Panc1 (cell line): ENCODE measurements at regions not wholly inside any gene's neighbourhood (a gene's known extent, or its start where the extent isn't known, plus 50 kb on each side); places are given as distances from the start of the nearest gene placed in this dataset.

ENCODE experiments used
- ATAC-seq: fragments of 200-7000 bp; cut with Tn5 transposase; 2 replicates; pipeline ENCODE4 v1.9.1; 2020; ENCODE audit warnings: mild to moderate bottlenecking, moderate library complexity
- BruUV-seq: library from RNA; stranded (reverse); fragments of 400-500 nt; replicated peaks from 2 replicates; lab custom pipeline; 2021; lab: Mats Ljungman, UMichigan
- CTCF ChIA-PET: fragments of 300-600 bp; sonication (Branson Sonifier 250); formaldehyde crosslinking; loops from one replicate; lab custom pipeline; 2022; ENCODE audit warnings: antibody characterized with exemption; lab: Charles Lee
- POLR2A ChIA-PET: fragments of 300-600 bp; sonication (Branson Sonifier 250); formaldehyde crosslinking; loops from one replicate; lab custom pipeline; 2022; ENCODE audit warnings: antibody characterized with exemption; lab: Charles Lee
- DNase-seq: peaks from one replicate; pipeline ENCODE4 v3.0.0-alpha.2; 2010; ENCODE audit warnings: low read depth, low spot score
- H3K27ac ChIP-seq: 2 replicates; pipeline ENCODE4 v1.5.1; 2011; ENCODE audit warnings: mild to moderate bottlenecking, low read length, inconsistent platforms
- H3K27me3 ChIP-seq: fragments of 200-500 bp; sonication (Bioruptor generic); 2 replicates; pipeline ENCODE4 v1.6.0; 2014; ENCODE audit warnings: low read length, inconsistent platforms; ENCODE audit not compliant: control insufficient read depth, insufficient read depth
- H3K36me3 ChIP-seq: fragments of 200-500 bp; sonication (Bioruptor generic); 2 replicates; pipeline ENCODE4 v1.5.1; 2014; ENCODE audit warnings: inconsistent platforms, mild to moderate bottlenecking, low read length, moderate library complexity; ENCODE audit not compliant: control insufficient read depth, insufficient read depth
- H3K4me1 ChIP-seq: 2 replicates; pipeline ENCODE4 v1.5.1; 2011; ENCODE audit warnings: inconsistent platforms, mild to moderate bottlenecking, low read length, moderate library complexity; ENCODE audit not compliant: control insufficient read depth, insufficient read depth
- H3K4me3 ChIP-seq, 2 experiments: 2 replicates each; pipeline ENCODE4 v1.5.1; 2011 to 2012; ENCODE audit warnings: low read depth in 2 of 2, low read length in 2 of 2, mild to moderate bottlenecking in 2 of 2, inconsistent platforms in 1 of 2, moderate library complexity in 1 of 2
- H3K9me3 ChIP-seq: fragments of 200-500 bp; sonication (Bioruptor generic); 2 replicates; pipeline ENCODE4 v1.5.1; 2014; ENCODE audit warnings: low read depth, mild to moderate bottlenecking, inconsistent platforms, low read length, moderate library complexity; ENCODE audit not compliant: control insufficient read depth, insufficient read depth
- POLR2AphosphoS5 ChIP-seq: IDR thresholded peaks from 2 replicates; pipeline ENCODE4 v1.6.1; 2012; ENCODE audit warnings: mild to moderate bottlenecking, low read depth, low read length, moderate library complexity
- REST ChIP-seq, 2 experiments: IDR thresholded peaks; 2 replicates each; pipeline ENCODE4 v1.6.1; 2011 to 2012; ENCODE audit warnings: low read depth in 2 of 2, control low read depth in 1 of 2, low read length in 1 of 2, mild to moderate bottlenecking in 1 of 2, moderate library complexity in 1 of 2; ENCODE audit not compliant: insufficient read depth in 1 of 2
- SIN3A ChIP-seq: IDR thresholded peaks from 2 replicates; pipeline ENCODE4 v1.6.1; 2012; ENCODE audit warnings: low read depth, mild to moderate bottlenecking, low read length, moderate library complexity, borderline replicate concordance; ENCODE audit not compliant: insufficient read depth
- TCF7L2 ChIP-seq: IDR thresholded peaks from 2 replicates; pipeline ENCODE4 v1.6.1; 2011; ENCODE audit warnings: mild to moderate bottlenecking, low read depth, low read length, inconsistent platforms
- in situ Hi-C: cut with HindIII; loops from 2 replicates; pipeline ENCODE4 v1.10.0; 2016; ENCODE audit warnings: low sequenced_read_pairs, low pct_unique_long_range_greater_than_20kb
- intact Hi-C: fragments of 100-400 bp; cut with micrococcal nuclease; formaldehyde crosslinking; loops from one replicate; pipeline ENCODE4 v1.10.0; 2022; ENCODE audit not compliant: unreplicated experiment
- TF ChIP-seq, protein P1 (sequence below): fragments of 450-650 bp; IDR thresholded peaks from 2 replicates; pipeline ENCODE4 v1.5.1; 2017; ENCODE audit warnings: mild to moderate bottlenecking

GRCh38 chr13:82850644-82851043, 1031.6 kb downstream of the SLITRK1 start:
- in situ Hi-C loops, result no loop called here
- Histone ChIP-seq H3K4me3 (no peak overlapping the region), H3K27ac (no peak overlapping the region), H3K4me1 (no peaks in the 10 kb centered on the region), H3K27me3 (no peaks in the 10 kb centered on the region), H3K36me3 (no peaks in the 10 kb centered on the region), H3K9me3 (no peaks in the 10 kb centered on the region)
- no TSS peak for BruUV-seq
- DNase-seq (no peak), ATAC-seq (no peak)
- CTCF ChIA-PET, result no interaction called here
- intact Hi-C loops, result no loop called here
- TF ChIP-seq, protein P1, sequence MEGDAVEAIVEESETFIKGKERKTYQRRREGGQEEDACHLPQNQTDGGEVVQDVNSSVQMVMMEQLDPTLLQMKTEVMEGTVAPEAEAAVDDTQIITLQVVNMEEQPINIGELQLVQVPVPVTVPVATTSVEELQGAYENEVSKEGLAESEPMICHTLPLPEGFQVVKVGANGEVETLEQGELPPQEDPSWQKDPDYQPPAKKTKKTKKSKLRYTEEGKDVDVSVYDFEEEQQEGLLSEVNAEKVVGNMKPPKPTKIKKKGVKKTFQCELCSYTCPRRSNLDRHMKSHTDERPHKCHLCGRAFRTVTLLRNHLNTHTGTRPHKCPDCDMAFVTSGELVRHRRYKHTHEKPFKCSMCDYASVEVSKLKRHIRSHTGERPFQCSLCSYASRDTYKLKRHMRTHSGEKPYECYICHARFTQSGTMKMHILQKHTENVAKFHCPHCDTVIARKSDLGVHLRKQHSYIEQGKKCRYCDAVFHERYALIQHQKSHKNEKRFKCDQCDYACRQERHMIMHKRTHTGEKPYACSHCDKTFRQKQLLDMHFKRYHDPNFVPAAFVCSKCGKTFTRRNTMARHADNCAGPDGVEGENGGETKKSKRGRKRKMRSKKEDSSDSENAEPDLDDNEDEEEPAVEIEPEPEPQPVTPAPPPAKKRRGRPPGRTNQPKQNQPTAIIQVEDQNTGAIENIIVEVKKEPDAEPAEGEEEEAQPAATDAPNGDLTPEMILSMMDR, result no peak
- no peak for TF ChIP-seq SIN3A
- POLR2A ChIA-PET, result no interaction called here

DNA sequence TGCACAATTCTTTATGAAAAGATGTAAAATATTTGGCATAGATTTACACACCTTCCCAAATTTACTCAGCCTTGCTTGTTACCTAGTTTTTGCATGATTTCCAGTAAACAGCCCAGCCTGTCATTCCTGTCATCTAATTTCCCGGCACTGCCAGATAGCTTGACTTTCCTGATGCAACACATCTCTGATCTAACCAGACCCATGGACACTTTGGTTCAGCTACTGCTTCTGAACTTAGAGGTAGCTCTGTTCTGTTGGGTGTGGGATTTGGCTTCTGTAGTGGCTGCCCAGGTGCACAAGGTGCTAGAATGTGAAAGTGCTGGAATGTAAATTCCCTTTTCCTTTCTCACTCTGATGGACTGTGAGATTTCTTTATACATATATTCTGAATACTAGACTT, 1033.5 kb downstream of the SLITRK1 start:
- H3K27ac ChIP-seq, result no peak overlapping the region
- intact Hi-C loops, result no loop called here
- POLR2A ChIA-PET, result no interaction called here
- CTCF ChIA-PET, result no interaction called here
- H3K4me1 ChIP-seq, result no peaks in the 10 kb centered on the region
- H3K9me3 ChIP-seq, result no peaks in the 10 kb centered on the region
- BruUV-seq, result no TSS peak
- ATAC-seq (no peak), DNase-seq (no peak)
- TF ChIP-seq REST (IDR thresholded peaks at IDR 0.05; ENCODE audit: insufficient read depth in 1 of 2, low read depth in 2 of 2, low read length in 1 of 2), result no peak
- no peak for TF ChIP-seq SIN3A
- TF ChIP-seq, protein P1, result no peak
- TF ChIP-seq TCF7L2, result no peak
- TF ChIP-seq POLR2AphosphoS5, result no peak
- in situ Hi-C loops, result no loop called here
- H3K4me3 ChIP-seq, result no peak overlapping the region
- H3K27me3 ChIP-seq, result no peaks in the 10 kb centered on the region
- no peaks in the 10 kb centered on the region for H3K36me3 ChIP-seq

DNA sequence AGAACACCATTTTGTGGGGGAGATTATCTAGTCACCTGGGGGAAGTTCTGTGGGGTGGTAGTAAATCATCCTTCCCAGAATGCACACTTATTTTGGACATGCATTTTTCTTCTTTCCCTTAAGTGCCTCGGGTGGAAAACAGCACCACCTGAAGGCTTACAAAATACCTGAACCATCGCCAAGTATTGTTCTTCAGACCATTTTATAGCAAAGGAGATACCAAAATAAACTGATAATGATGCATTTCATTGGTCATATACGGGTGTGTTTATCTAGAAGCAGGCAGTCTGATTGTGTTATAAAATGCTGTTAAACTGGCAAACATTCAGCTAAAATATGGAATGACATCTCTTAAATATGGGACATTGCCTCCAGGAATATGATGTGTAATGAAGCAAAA, 1034.7 kb downstream of the SLITRK1 start:
- no peaks in the 10 kb centered on the region for H3K27me3 ChIP-seq
- H3K36me3 ChIP-seq, result no peaks in the 10 kb centered on the region
- no peak for DNase-seq
- ChIA-PET CTCF (no interaction called here), POLR2A (no interaction called here)
- in situ Hi-C loops, result no loop called here
- no peak overlapping the region for H3K27ac ChIP-seq
- BruUV-seq, result no TSS peak
- TF ChIP-seq SIN3A (no peak), POLR2AphosphoS5 (no peak), REST (IDR thresholded peaks at IDR 0.05; ENCODE audit: insufficient read depth in 1 of 2, low read depth in 2 of 2, low read length in 1 of 2) (no peak), TCF7L2 (no peak)
- TF ChIP-seq, protein P1, result no peak; the same call in 1 of the 2 replicates
- ATAC-seq, result no peak
- H3K4me3 ChIP-seq, result no peak overlapping the region
- no peaks in the 10 kb centered on the region for H3K4me1 ChIP-seq
- intact Hi-C loops, result no loop called here
- no peaks in the 10 kb centered on the region for H3K9me3 ChIP-seq
